ENCODE measurements at regions not wholly inside any gene's neighbourhood (a gene's known extent, or its start where the extent isn't known, plus 50 kb on each side); places are given as distances from the start of the nearest gene placed in this dataset.

DNA sequence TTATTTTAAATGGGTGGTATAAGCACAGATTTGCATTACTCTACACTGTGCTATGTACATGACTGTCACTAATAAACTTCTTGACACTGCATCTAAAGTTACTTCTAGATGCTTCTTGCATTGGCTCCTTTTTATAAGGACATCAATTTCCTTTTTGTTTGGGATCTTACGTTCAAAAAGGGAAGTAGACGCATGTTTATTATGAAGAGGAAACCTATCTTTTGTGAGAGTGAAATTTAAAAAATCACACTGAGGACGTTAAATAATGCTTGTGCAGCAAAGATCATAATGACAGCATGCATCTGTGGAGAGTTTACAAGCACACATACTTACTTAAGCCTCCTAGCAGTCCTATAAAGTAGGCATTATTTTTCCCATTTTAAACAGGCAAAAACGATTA lies 479.5 kb downstream of the CD83 start:
- no peaks in the 10 kb centered on the region for H3K9me3 Mint-ChIP-seq
- Histone ChIP-seq H3K4me3 (no peak overlapping the region), H3K4me1 (ENCODE audit: insufficient read depth) (peaks cover 36% of the 10 kb centered on the region), H3K79me2 (replicated peaks; ENCODE audit: insufficient read depth) (no peaks in the 10 kb centered on the region), H3K9me2 (ENCODE audit: insufficient read depth) (no peaks in the 10 kb centered on the region; the same call in 1 of the 2 replicates), H3K27ac (ENCODE audit: low read depth) (no peak overlapping the region), H3K27me3 (ENCODE audit: insufficient read depth) (no peaks in the 10 kb centered on the region), H3F3A (replicated peaks; ENCODE audit: low read depth) (no peaks in the 10 kb centered on the region), H3K4me2 (peak overlapping the region; percentile 36), H4K20me1 (replicated peaks; ENCODE audit: insufficient read depth) (no peaks in the 10 kb centered on the region), H2AFZ (no peak overlapping the region), H3K36me3 (ENCODE audit: insufficient read depth) (no peaks in the 10 kb centered on the region)
- DNase-seq (ENCODE audit: low spot score) = no peak
- H3K27ac Mint-ChIP-seq = no peak overlapping the region
- H3K4me3 Mint-ChIP-seq = no peak overlapping the region
- ATAC-seq = no peak
- peaks cover 14% of the 10 kb centered on the region for H3K27me3 Mint-ChIP-seq (ENCODE audit: insufficient read depth, low read depth, poor library complexity)
- no peaks in the 10 kb centered on the region for H3K36me3 Mint-ChIP-seq (ENCODE audit: low read depth)
- TF ChIP-seq JUNB (IDR thresholded peaks at IDR 0.05; ENCODE audit: unreplicated experiment) (no peak), CREB1 (CRISPR knock-in tag; IDR thresholded peaks at IDR 0.05; ENCODE audit: low read depth) (no peak), ZNF331 (CRISPR knock-in tag; IDR thresholded peaks at IDR 0.05; ENCODE audit: low read depth) (no peak), EZH2phosphoT487 (IDR thresholded peaks at IDR 0.05; ENCODE audit: unreplicated experiment) (no peak), EZH2 (IDR thresholded peaks at IDR 0.05; ENCODE audit: low read depth, unreplicated experiment) (no peak), ZNF114 (CRISPR knock-in tag; IDR thresholded peaks at IDR 0.05) (no peak), STAT1 (IDR thresholded peaks at IDR 0.05; ENCODE audit: unreplicated experiment) (no peak), NANOG (IDR thresholded peaks at IDR 0.05; ENCODE audit: borderline replicate concordance) (no peak), POLR2AphosphoS5 (IDR thresholded peaks at IDR 0.05; ENCODE audit: low read depth) (no peak)
- TF ChIP-seq, protein P1, sequence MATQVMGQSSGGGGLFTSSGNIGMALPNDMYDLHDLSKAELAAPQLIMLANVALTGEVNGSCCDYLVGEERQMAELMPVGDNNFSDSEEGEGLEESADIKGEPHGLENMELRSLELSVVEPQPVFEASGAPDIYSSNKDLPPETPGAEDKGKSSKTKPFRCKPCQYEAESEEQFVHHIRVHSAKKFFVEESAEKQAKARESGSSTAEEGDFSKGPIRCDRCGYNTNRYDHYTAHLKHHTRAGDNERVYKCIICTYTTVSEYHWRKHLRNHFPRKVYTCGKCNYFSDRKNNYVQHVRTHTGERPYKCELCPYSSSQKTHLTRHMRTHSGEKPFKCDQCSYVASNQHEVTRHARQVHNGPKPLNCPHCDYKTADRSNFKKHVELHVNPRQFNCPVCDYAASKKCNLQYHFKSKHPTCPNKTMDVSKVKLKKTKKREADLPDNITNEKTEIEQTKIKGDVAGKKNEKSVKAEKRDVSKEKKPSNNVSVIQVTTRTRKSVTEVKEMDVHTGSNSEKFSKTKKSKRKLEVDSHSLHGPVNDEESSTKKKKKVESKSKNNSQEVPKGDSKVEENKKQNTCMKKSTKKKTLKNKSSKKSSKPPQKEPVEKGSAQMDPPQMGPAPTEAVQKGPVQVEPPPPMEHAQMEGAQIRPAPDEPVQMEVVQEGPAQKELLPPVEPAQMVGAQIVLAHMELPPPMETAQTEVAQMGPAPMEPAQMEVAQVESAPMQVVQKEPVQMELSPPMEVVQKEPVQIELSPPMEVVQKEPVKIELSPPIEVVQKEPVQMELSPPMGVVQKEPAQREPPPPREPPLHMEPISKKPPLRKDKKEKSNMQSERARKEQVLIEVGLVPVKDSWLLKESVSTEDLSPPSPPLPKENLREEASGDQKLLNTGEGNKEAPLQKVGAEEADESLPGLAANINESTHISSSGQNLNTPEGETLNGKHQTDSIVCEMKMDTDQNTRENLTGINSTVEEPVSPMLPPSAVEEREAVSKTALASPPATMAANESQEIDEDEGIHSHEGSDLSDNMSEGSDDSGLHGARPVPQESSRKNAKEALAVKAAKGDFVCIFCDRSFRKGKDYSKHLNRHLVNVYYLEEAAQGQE (IDR thresholded peaks at IDR 0.05; ENCODE audit: unreplicated experiment) = no peak
- TF ChIP-seq, protein P2, sequence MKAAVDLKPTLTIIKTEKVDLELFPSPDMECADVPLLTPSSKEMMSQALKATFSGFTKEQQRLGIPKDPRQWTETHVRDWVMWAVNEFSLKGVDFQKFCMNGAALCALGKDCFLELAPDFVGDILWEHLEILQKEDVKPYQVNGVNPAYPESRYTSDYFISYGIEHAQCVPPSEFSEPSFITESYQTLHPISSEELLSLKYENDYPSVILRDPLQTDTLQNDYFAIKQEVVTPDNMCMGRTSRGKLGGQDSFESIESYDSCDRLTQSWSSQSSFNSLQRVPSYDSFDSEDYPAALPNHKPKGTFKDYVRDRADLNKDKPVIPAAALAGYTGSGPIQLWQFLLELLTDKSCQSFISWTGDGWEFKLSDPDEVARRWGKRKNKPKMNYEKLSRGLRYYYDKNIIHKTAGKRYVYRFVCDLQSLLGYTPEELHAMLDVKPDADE (IDR thresholded peaks at IDR 0.05) = no peak
- TF ChIP-seq, protein P3, sequence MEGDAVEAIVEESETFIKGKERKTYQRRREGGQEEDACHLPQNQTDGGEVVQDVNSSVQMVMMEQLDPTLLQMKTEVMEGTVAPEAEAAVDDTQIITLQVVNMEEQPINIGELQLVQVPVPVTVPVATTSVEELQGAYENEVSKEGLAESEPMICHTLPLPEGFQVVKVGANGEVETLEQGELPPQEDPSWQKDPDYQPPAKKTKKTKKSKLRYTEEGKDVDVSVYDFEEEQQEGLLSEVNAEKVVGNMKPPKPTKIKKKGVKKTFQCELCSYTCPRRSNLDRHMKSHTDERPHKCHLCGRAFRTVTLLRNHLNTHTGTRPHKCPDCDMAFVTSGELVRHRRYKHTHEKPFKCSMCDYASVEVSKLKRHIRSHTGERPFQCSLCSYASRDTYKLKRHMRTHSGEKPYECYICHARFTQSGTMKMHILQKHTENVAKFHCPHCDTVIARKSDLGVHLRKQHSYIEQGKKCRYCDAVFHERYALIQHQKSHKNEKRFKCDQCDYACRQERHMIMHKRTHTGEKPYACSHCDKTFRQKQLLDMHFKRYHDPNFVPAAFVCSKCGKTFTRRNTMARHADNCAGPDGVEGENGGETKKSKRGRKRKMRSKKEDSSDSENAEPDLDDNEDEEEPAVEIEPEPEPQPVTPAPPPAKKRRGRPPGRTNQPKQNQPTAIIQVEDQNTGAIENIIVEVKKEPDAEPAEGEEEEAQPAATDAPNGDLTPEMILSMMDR (conservative IDR thresholded peaks at IDR 0.05; ENCODE audit: low read depth in 2 of 2) = no peak
- TF ChIP-seq, protein P4, sequence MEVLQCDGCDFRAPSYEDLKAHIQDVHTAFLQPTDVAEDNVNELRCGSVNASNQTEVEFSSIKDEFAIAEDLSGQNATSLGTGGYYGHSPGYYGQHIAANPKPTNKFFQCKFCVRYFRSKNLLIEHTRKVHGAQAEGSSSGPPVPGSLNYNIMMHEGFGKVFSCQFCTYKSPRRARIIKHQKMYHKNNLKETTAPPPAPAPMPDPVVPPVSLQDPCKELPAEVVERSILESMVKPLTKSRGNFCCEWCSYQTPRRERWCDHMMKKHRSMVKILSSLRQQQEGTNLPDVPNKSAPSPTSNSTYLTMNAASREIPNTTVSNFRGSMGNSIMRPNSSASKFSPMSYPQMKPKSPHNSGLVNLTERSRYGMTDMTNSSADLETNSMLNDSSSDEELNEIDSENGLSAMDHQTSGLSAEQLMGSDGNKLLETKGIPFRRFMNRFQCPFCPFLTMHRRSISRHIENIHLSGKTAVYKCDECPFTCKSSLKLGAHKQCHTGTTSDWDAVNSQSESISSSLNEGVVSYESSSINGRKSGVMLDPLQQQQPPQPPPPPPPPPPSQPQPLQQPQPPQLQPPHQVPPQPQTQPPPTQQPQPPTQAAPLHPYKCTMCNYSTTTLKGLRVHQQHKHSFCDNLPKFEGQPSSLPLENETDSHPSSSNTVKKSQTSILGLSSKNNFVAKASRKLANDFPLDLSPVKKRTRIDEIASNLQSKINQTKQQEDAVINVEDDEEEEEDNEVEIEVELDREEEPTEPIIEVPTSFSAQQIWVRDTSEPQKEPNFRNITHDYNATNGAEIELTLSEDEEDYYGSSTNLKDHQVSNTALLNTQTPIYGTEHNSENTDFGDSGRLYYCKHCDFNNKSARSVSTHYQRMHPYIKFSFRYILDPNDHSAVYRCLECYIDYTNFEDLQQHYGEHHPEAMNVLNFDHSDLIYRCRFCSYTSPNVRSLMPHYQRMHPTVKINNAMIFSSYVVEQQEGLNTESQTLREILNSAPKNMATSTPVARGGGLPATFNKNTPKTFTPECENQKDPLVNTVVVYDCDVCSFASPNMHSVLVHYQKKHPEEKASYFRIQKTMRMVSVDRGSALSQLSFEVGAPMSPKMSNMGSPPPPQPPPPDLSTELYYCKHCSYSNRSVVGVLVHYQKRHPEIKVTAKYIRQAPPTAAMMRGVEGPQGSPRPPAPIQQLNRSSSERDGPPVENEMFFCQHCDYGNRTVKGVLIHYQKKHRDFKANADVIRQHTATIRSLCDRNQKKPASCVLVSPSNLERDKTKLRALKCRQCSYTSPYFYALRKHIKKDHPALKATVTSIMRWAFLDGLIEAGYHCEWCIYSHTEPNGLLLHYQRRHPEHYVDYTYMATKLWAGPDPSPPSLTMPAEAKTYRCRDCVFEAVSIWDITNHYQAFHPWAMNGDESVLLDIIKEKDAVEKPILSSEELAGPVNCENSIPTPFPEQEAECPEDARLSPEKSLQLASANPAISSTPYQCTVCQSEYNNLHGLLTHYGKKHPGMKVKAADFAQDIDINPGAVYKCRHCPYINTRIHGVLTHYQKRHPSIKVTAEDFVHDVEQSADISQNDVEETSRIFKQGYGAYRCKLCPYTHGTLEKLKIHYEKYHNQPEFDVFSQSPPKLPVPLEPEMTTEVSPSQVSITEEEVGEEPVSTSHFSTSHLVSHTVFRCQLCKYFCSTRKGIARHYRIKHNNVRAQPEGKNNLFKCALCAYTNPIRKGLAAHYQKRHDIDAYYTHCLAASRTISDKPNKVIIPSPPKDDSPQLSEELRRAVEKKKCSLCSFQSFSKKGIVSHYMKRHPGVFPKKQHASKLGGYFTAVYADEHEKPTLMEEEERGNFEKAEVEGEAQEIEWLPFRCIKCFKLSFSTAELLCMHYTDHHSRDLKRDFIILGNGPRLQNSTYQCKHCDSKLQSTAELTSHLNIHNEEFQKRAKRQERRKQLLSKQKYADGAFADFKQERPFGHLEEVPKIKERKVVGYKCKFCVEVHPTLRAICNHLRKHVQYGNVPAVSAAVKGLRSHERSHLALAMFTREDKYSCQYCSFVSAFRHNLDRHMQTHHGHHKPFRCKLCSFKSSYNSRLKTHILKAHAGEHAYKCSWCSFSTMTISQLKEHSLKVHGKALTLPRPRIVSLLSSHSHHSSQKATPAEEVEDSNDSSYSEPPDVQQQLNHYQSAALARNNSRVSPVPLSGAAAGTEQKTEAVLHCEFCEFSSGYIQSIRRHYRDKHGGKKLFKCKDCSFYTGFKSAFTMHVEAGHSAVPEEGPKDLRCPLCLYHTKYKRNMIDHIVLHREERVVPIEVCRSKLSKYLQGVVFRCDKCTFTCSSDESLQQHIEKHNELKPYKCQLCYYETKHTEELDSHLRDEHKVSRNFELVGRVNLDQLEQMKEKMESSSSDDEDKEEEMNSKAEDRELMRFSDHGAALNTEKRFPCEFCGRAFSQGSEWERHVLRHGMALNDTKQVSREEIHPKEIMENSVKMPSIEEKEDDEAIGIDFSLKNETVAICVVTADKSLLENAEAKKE (CRISPR knock-in tag; IDR thresholded peaks at IDR 0.05) = no peak
- H3K4me1 Mint-ChIP-seq = peaks cover 34% of the 10 kb centered on the region
